Stomach (tissue), 4 donors: ENCODE measurements at regions not wholly inside any gene's neighbourhood (a gene's known extent, or its start where the extent isn't known, plus 50 kb on each side); places are given as distances from the start of the nearest gene placed in this dataset.

ENCODE experiments used
- POLR2A ChIP-seq, 4 donors: fragments of 450-650 bp; IDR thresholded peaks; one replicate each; pipeline ENCODE4 v1.6.1; 2016; ENCODE audit warnings: antibody characterized with exemption in 4 of 4, control low read depth in 2 of 4, mild to moderate bottlenecking in 1 of 4, moderate library complexity in 1 of 4
- TF ChIP-seq, protein P1 (sequence below), 7 experiments: fragments of 450-650 bp in 4 of 7; fragments of 200-600 bp in 3 of 7; sonication (generic) in 3 of 7; IDR thresholded peaks; one replicate each; pipeline ENCODE4 v1.5.1; 2016 to 2019; ENCODE audit warnings: antibody characterized with exemption in 7 of 7, control low read depth in 2 of 7, mild to moderate bottlenecking in 1 of 7

DNA sequence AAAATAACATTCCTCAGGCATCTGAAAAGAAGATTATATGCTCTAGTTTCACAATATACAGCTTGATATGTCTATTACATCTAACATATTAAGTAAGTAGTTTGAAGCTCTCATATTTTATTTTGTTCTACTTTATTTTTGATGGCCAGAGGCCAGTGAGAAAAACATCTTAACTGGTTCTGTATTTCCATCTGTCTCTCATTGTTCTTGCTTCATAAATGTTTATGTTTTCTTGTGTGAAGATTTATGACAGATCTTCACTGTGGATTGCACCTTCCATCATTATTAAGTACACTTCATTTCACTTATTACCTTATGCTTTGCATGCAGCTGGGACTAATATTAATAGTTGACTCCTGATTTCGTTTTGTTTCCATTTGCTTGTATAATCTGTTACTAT lies 511.2 kb downstream of the TSN start:
- no peak for TF ChIP-seq POLR2A (IDR thresholded peaks at IDR 0.05)
- TF ChIP-seq, protein P1, sequence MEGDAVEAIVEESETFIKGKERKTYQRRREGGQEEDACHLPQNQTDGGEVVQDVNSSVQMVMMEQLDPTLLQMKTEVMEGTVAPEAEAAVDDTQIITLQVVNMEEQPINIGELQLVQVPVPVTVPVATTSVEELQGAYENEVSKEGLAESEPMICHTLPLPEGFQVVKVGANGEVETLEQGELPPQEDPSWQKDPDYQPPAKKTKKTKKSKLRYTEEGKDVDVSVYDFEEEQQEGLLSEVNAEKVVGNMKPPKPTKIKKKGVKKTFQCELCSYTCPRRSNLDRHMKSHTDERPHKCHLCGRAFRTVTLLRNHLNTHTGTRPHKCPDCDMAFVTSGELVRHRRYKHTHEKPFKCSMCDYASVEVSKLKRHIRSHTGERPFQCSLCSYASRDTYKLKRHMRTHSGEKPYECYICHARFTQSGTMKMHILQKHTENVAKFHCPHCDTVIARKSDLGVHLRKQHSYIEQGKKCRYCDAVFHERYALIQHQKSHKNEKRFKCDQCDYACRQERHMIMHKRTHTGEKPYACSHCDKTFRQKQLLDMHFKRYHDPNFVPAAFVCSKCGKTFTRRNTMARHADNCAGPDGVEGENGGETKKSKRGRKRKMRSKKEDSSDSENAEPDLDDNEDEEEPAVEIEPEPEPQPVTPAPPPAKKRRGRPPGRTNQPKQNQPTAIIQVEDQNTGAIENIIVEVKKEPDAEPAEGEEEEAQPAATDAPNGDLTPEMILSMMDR (IDR thresholded peaks at IDR 0.05), result no peak
